ENCODE measurements at regions not wholly inside any gene's neighbourhood (a gene's known extent, or its start where the extent isn't known, plus 50 kb on each side); places are given as distances from the start of the nearest gene placed in this dataset.
A peak's percentile ranks its signal among the peaks of the same experiment; 100 is the strongest.

- Histone ChIP-seq H3K27me3 (ENCODE audit: insufficient read depth, low read length) (no peaks in the 10 kb centered on the region), H3K9me3 (ENCODE audit: low read length) (no peaks in the 10 kb centered on the region), H3K36me3 (ENCODE audit: insufficient read depth, low read length) (no peaks in the 10 kb centered on the region), H3K4me3 (ENCODE audit: low read length) (no peak overlapping the region), H2AFZ (ENCODE audit: low read depth, low read length) (no peak overlapping the region), H3K4me1 (ENCODE audit: insufficient read depth, low read length) (no peaks in the 10 kb centered on the region)
Measured at GRCh38 chr1:189429610-189430009, 1048.1 kb downstream of the BRINP3 start.

GRCh38 chr1:189431447-189431846 is 1046.2 kb downstream of the BRINP3 start:
- no peaks in the 10 kb centered on the region for H3K4me1 ChIP-seq (ENCODE audit: insufficient read depth, low read length)
- H3K9me3 ChIP-seq (ENCODE audit: low read length) = no peaks in the 10 kb centered on the region
- H3K27me3 ChIP-seq (ENCODE audit: insufficient read depth, low read length) = no peaks in the 10 kb centered on the region
- no peak overlapping the region for H3K4me3 ChIP-seq (ENCODE audit: low read length)
- no peaks in the 10 kb centered on the region for H3K36me3 ChIP-seq (ENCODE audit: insufficient read depth, low read length)
- no peak overlapping the region for H2AFZ ChIP-seq (ENCODE audit: low read depth, low read length)

GRCh38 chr1:189432753-189433152 is 1044.9 kb downstream of the BRINP3 start:
- no peaks in the 10 kb centered on the region for H3K27me3 ChIP-seq (ENCODE audit: insufficient read depth, low read length)
- H3K9me3 ChIP-seq (ENCODE audit: low read length) = no peaks in the 10 kb centered on the region
- no peak overlapping the region for H3K4me3 ChIP-seq (ENCODE audit: low read length)
- H3K36me3 ChIP-seq (ENCODE audit: insufficient read depth, low read length) = no peaks in the 10 kb centered on the region
- no peak overlapping the region for H2AFZ ChIP-seq (ENCODE audit: low read depth, low read length)
- H3K4me1 ChIP-seq (ENCODE audit: insufficient read depth, low read length) = no peaks in the 10 kb centered on the region

GRCh38 chr1:189434461-189434860 is 1043.2 kb downstream of the BRINP3 start:
- H3K4me3 ChIP-seq (ENCODE audit: low read length) = no peak overlapping the region
- H3K27me3 ChIP-seq (ENCODE audit: insufficient read depth, low read length) = no peaks in the 10 kb centered on the region
- H2AFZ ChIP-seq (ENCODE audit: low read depth, low read length) = no peak overlapping the region
- H3K36me3 ChIP-seq (ENCODE audit: insufficient read depth, low read length) = no peaks in the 10 kb centered on the region
- no peaks in the 10 kb centered on the region for H3K9me3 ChIP-seq (ENCODE audit: low read length)
- H3K4me1 ChIP-seq (ENCODE audit: insufficient read depth, low read length) = no peaks in the 10 kb centered on the region

GRCh38 chr1:189435398-189435797 is 1042.3 kb downstream of the BRINP3 start:
- Histone ChIP-seq H2AFZ (ENCODE audit: low read depth, low read length) (no peak overlapping the region), H3K36me3 (ENCODE audit: insufficient read depth, low read length) (no peaks in the 10 kb centered on the region), H3K4me3 (ENCODE audit: low read length) (no peak overlapping the region), H3K27me3 (ENCODE audit: insufficient read depth, low read length) (no peaks in the 10 kb centered on the region), H3K4me1 (ENCODE audit: insufficient read depth, low read length) (no peaks in the 10 kb centered on the region), H3K9me3 (ENCODE audit: low read length) (no peaks in the 10 kb centered on the region)

- Histone ChIP-seq H2AFZ (ENCODE audit: low read depth, low read length) (no peak overlapping the region), H3K4me3 (ENCODE audit: low read length) (no peak overlapping the region), H3K36me3 (ENCODE audit: insufficient read depth, low read length) (no peaks in the 10 kb centered on the region), H3K4me1 (ENCODE audit: insufficient read depth, low read length) (no peaks in the 10 kb centered on the region), H3K9me3 (ENCODE audit: low read length) (no peaks in the 10 kb centered on the region), H3K27me3 (ENCODE audit: insufficient read depth, low read length) (no peaks in the 10 kb centered on the region)
Measured at GRCh38 chr1:189438808-189439207, 1038.9 kb downstream of the BRINP3 start.

GRCh38 chr1:189463166-189463565 is 1014.5 kb downstream of the BRINP3 start:
- Histone ChIP-seq H3K36me3 (ENCODE audit: insufficient read depth, low read length) (no peaks in the 10 kb centered on the region), H3K4me1 (ENCODE audit: insufficient read depth, low read length) (no peaks in the 10 kb centered on the region), H2AFZ (ENCODE audit: low read depth, low read length) (no peak overlapping the region), H3K4me3 (ENCODE audit: low read length) (no peak overlapping the region), H3K27me3 (ENCODE audit: insufficient read depth, low read length) (no peaks in the 10 kb centered on the region), H3K9me3 (ENCODE audit: low read length) (no peaks in the 10 kb centered on the region)

GRCh38 chr1:189496768-189497167 is 980.9 kb downstream of the BRINP3 start:
- Histone ChIP-seq H2AFZ (ENCODE audit: low read depth, low read length) (no peak overlapping the region), H3K4me3 (ENCODE audit: low read length) (no peak overlapping the region), H3K4me1 (ENCODE audit: insufficient read depth, low read length) (peaks cover 23% of the 10 kb centered on the region), H3K27me3 (ENCODE audit: insufficient read depth, low read length) (no peaks in the 10 kb centered on the region), H3K9me3 (ENCODE audit: low read length) (no peaks in the 10 kb centered on the region), H3K36me3 (ENCODE audit: insufficient read depth, low read length) (no peaks in the 10 kb centered on the region)

GRCh38 chr1:189499736-189500135 is 977.9 kb downstream of the BRINP3 start:
- Histone ChIP-seq H3K36me3 (ENCODE audit: insufficient read depth, low read length) (no peaks in the 10 kb centered on the region), H3K27me3 (ENCODE audit: insufficient read depth, low read length) (no peaks in the 10 kb centered on the region), H3K4me3 (ENCODE audit: low read length) (no peak overlapping the region), H3K9me3 (ENCODE audit: low read length) (no peaks in the 10 kb centered on the region), H3K4me1 (ENCODE audit: insufficient read depth, low read length) (peaks cover 23% of the 10 kb centered on the region), H2AFZ (ENCODE audit: low read depth, low read length) (no peak overlapping the region)

GRCh38 chr1:189500778-189501177 is 976.9 kb downstream of the BRINP3 start:
- H3K4me1 ChIP-seq (ENCODE audit: insufficient read depth, low read length) = peaks cover 21% of the 10 kb centered on the region
- H3K9me3 ChIP-seq (ENCODE audit: low read length) = no peaks in the 10 kb centered on the region
- no peak overlapping the region for H3K4me3 ChIP-seq (ENCODE audit: low read length)
- no peaks in the 10 kb centered on the region for H3K36me3 ChIP-seq (ENCODE audit: insufficient read depth, low read length)
- peak overlapping the region; percentile 26 for H2AFZ ChIP-seq (ENCODE audit: low read depth, low read length)
- no peaks in the 10 kb centered on the region for H3K27me3 ChIP-seq (ENCODE audit: insufficient read depth, low read length)

GRCh38 chr1:189510827-189511226 is 966.8 kb downstream of the BRINP3 start:
- H3K4me1 ChIP-seq (ENCODE audit: insufficient read depth, low read length) = no peaks in the 10 kb centered on the region

GRCh38 chr1:189513091-189513490 is 964.6 kb downstream of the BRINP3 start:
- no peaks in the 10 kb centered on the region for H3K36me3 ChIP-seq (ENCODE audit: insufficient read depth, low read length)
- H3K4me1 ChIP-seq (ENCODE audit: insufficient read depth, low read length) = no peaks in the 10 kb centered on the region
- no peak overlapping the region for H3K4me3 ChIP-seq (ENCODE audit: low read length)
- H2AFZ ChIP-seq (ENCODE audit: low read depth, low read length) = no peak overlapping the region
- no peaks in the 10 kb centered on the region for H3K27me3 ChIP-seq (ENCODE audit: insufficient read depth, low read length)
- no peaks in the 10 kb centered on the region for H3K9me3 ChIP-seq (ENCODE audit: low read length)

More at GRCh38 chr1:189510827-189511226, 966.8 kb downstream of the BRINP3 start:
- no peaks in the 10 kb centered on the region for H3K27me3 ChIP-seq (ENCODE audit: insufficient read depth, low read length)
- no peaks in the 10 kb centered on the region for H3K36me3 ChIP-seq (ENCODE audit: insufficient read depth, low read length)
- no peaks in the 10 kb centered on the region for H3K9me3 ChIP-seq (ENCODE audit: low read length)
- H3K4me3 ChIP-seq (ENCODE audit: low read length) = no peak overlapping the region
- H2AFZ ChIP-seq (ENCODE audit: low read depth, low read length) = no peak overlapping the region

GRCh38 chr1:189522441-189522840 is 955.2 kb downstream of the BRINP3 start:
- no peaks in the 10 kb centered on the region for H3K27me3 ChIP-seq (ENCODE audit: insufficient read depth, low read length)
- no peaks in the 10 kb centered on the region for H3K36me3 ChIP-seq (ENCODE audit: insufficient read depth, low read length)
- H3K9me3 ChIP-seq (ENCODE audit: low read length) = peaks cover 2% of the 10 kb centered on the region
- H3K4me3 ChIP-seq (ENCODE audit: low read length) = no peak overlapping the region
- H2AFZ ChIP-seq (ENCODE audit: low read depth, low read length) = no peak overlapping the region
- no peaks in the 10 kb centered on the region for H3K4me1 ChIP-seq (ENCODE audit: insufficient read depth, low read length)

- Histone ChIP-seq H2AFZ (ENCODE audit: low read depth, low read length) (no peak overlapping the region), H3K4me3 (ENCODE audit: low read length) (no peak overlapping the region), H3K36me3 (ENCODE audit: insufficient read depth, low read length) (no peaks in the 10 kb centered on the region), H3K4me1 (ENCODE audit: insufficient read depth, low read length) (no peaks in the 10 kb centered on the region), H3K9me3 (ENCODE audit: low read length) (no peaks in the 10 kb centered on the region), H3K27me3 (ENCODE audit: insufficient read depth, low read length) (no peaks in the 10 kb centered on the region)
Measured at GRCh38 chr1:189524501-189524900, 953.2 kb downstream of the BRINP3 start.

Measured in neuron (in vitro differentiated cells).